Right lobe of liver (tissue), 6 donors: ENCODE measurements at regions not wholly inside any gene's neighbourhood (a gene's known extent, or its start where the extent isn't known, plus 50 kb on each side); places are given as distances from the start of the nearest gene placed in this dataset.

ENCODE experiments used
- ATAC-seq, 4 donors: fragments of 200-7000 bp; cut with Tn5 transposase; one replicate each; pipeline ENCODE4 v1.9.1; 2020; ENCODE audit warnings: mild to moderate bottlenecking in 4 of 4, moderate library complexity in 4 of 4
- DNase-seq, 3 donors: peaks; one replicate each; pipeline ENCODE4 v3.0.0-alpha.2; 2020
- H3K27ac ChIP-seq, 3 donors: fragments of 200-600 bp; one replicate each; pipeline ENCODE4 v1.8.0; 2022
- H3K27me3 ChIP-seq, 2 donors: fragments of 200-600 bp; one replicate each; pipeline ENCODE4 v1.8.0; 2022
- H3K36me3 ChIP-seq, 4 donors: fragments of 200-600 bp; sonication (generic) in 1 of 4; one replicate each; pipeline versions ENCODE4 v1.5.1 to v1.8.0; 2017 to 2022; ENCODE audit warnings: control low read depth in 1 of 4
- H3K4me1 ChIP-seq, 4 donors: fragments of 200-600 bp; sonication (generic) in 1 of 4; one replicate each; pipeline versions ENCODE4 v1.5.1 to v1.8.0; 2017 to 2022; ENCODE audit warnings: control low read depth in 1 of 4
- H3K4me3 ChIP-seq, 3 donors: fragments of 200-600 bp; one replicate each; pipeline ENCODE4 v1.8.0; 2022
- H3K9me3 ChIP-seq, 4 donors: fragments of 200-600 bp; sonication (generic) in 1 of 4; one replicate each; pipeline versions ENCODE4 v1.5.1 to v1.8.0; 2017 to 2022; ENCODE audit warnings: control low read depth in 1 of 4
- CTCF ChIP-seq, 4 donors: fragments of 200-600 bp in 3 of 4; fragments of 450-650 bp in 1 of 4; IDR thresholded peaks; one replicate each; pipeline versions ENCODE4 v1.5.1 to v1.8.0; 2016 to 2022; ENCODE audit warnings: antibody characterized with exemption in 4 of 4, mild to moderate bottlenecking in 2 of 4
- POLR2A ChIP-seq: fragments of 450-650 bp; IDR thresholded peaks from one replicate; pipeline ENCODE4 v1.6.1; 2017; ENCODE audit warnings: antibody characterized with exemption, mild to moderate bottlenecking
- WGBS: methylation state at CpG from one replicate; pipeline ENCODE4 v1.1.6; 2018; ENCODE audit warnings: low coverage, low lambda C conversion rate; ENCODE audit not compliant: insufficient coverage; ENCODE audit errors: missing lambda C conversion rate; 5-methylcytosine and 5-hydroxymethylcytosine counted together
- intact Hi-C, 2 donors: fragments of 100-400 bp; cut with DNase I; formaldehyde crosslinking; loops; one replicate each; pipeline versions ENCODE4 v1.11.2 to v1.14.1; 2022
- donor health status: DM: no; HTN: yes; CAD: no.
- donor health status: DM: no; HTN: no; CAD: no.
- donor health status: DM: no; HTN: no; CAD: no.
- donor health status: DM: no; HTN: yes; CAD: no.
- donor health status: DM: no; HTN: yes; CAD: no.

GRCh38 chr1:239222999-239223398, 163.4 kb upstream of the CHRM3 start:
- ATAC-seq (no peak), DNase-seq (no peak)
- TF ChIP-seq POLR2A (no peak), CTCF (IDR thresholded peaks at IDR 0.05) (no peak)
- Histone ChIP-seq H3K36me3 (no peaks in the 10 kb centered on the region), H3K27ac (no peak overlapping the region), H3K4me3 (no peak overlapping the region), H3K9me3 (peaks cover 0 to 5% (median 0%) of the 10 kb centered on the region in 4 donors), H3K4me1 (no peaks in the 10 kb centered on the region), H3K27me3 (no peaks in the 10 kb centered on the region)
- WGBS: 31% methylated on average over 1 of the region's 1 CpG
- intact Hi-C loops: no loop called here

- Histone ChIP-seq H3K9me3 (peaks cover 0 to 5% (median 0%) of the 10 kb centered on the region in 4 donors), H3K27me3 (no peaks in the 10 kb centered on the region), H3K4me1 (no peaks in the 10 kb centered on the region), H3K4me3 (no peak overlapping the region), H3K27ac (no peak overlapping the region), H3K36me3 (no peaks in the 10 kb centered on the region)
- DNase-seq (no peak), ATAC-seq (no peak)
- TF ChIP-seq POLR2A: no peak
- TF ChIP-seq CTCF (IDR thresholded peaks at IDR 0.05): no peak
- intact Hi-C loops: no loop called here
- 48% methylated on average over 2 of the region's 2 CpGs for WGBS
Measured at GRCh38 chr1:239221656-239222055, 164.7 kb upstream of the CHRM3 start.

GRCh38 chr1:239219679-239220078, 166.7 kb upstream of the CHRM3 start:
- intact Hi-C loops: no loop called here
- Histone ChIP-seq H3K4me1 (no peaks in the 10 kb centered on the region), H3K4me3 (no peak overlapping the region), H3K9me3 (no peaks in the 10 kb centered on the region), H3K27me3 (no peaks in the 10 kb centered on the region), H3K36me3 (no peaks in the 10 kb centered on the region), H3K27ac (no peak overlapping the region)
- TF ChIP-seq POLR2A (no peak), CTCF (IDR thresholded peaks at IDR 0.05) (no peak)
- WGBS: 52% methylated on average over 2 of the region's 2 CpGs
- DNase-seq (no peak), ATAC-seq (no peak)

- no peaks in the 10 kb centered on the region for H3K9me3 ChIP-seq
- no peak overlapping the region for H3K4me3 ChIP-seq
- no peaks in the 10 kb centered on the region for H3K27me3 ChIP-seq
- 67% methylated on average over 1 of the region's 1 CpG for WGBS
- ATAC-seq (no peak), DNase-seq (no peak)
- no peaks in the 10 kb centered on the region for H3K4me1 ChIP-seq
- TF ChIP-seq CTCF (IDR thresholded peaks at IDR 0.05) (no peak), POLR2A (no peak)
- no peak overlapping the region for H3K27ac ChIP-seq
- no peaks in the 10 kb centered on the region for H3K36me3 ChIP-seq
- intact Hi-C loops: no loop called here
Measured at GRCh38 chr1:239218301-239218700, 168.1 kb upstream of the CHRM3 start.

GRCh38 chr1:239212811-239213220, 173.6 kb upstream of the CHRM3 start:
- DNase-seq (no peak), ATAC-seq (peak in 1 of 4 donors; percentile 42)
- WGBS: 59% methylated on average over 10 of the region's 10 CpGs
- H3K4me1 ChIP-seq: no peaks in the 10 kb centered on the region
- H3K27me3 ChIP-seq: no peaks in the 10 kb centered on the region
- no peak overlapping the region for H3K27ac ChIP-seq
- H3K9me3 ChIP-seq: no peaks in the 10 kb centered on the region
- TF ChIP-seq POLR2A: no peak
- no peak for TF ChIP-seq CTCF (IDR thresholded peaks at IDR 0.05)
- H3K36me3 ChIP-seq: no peaks in the 10 kb centered on the region
- intact Hi-C loops: no loop called here
- no peak overlapping the region for H3K4me3 ChIP-seq
